ENCODE measurements at regions not wholly inside any gene's neighbourhood (a gene's known extent, or its start where the extent isn't known, plus 50 kb on each side); places are given as distances from the start of the nearest gene placed in this dataset.
"Not testable (repeated sequence)": the region's sequence is repeated elsewhere in the genome, so short reads cannot be mapped to it uniquely, and the experiment has no call there.

- DNase-seq (ENCODE audit: low spot score), result no peak
- no peak for FAIRE-seq
These were observed 161.5 kb upstream of the CDKN2B start for GRCh38 chr9:22170556-22170955.

GRCh38 chr9:22170990-22171670 lies 162.0 kb upstream of the CDKN2B start:
- DNase-seq (ENCODE audit: low spot score), result no peak
- no peak for FAIRE-seq

GRCh38 chr9:22171691-22172090 lies 162.6 kb upstream of the CDKN2B start:
- no peak for FAIRE-seq
- DNase-seq (ENCODE audit: low spot score), result no peak

- FAIRE-seq (no peak), DNase-seq (ENCODE audit: low spot score) (no peak)
These were observed 164.8 kb upstream of the CDKN2B start for GRCh38 chr9:22173908-22174307.

- DNase-seq (ENCODE audit: low spot score), result no peak
- no peak for FAIRE-seq
These were observed 167.0 kb upstream of the CDKN2B start for GRCh38 chr9:22175972-22176545.

- not testable (repeated sequence) for DNase-seq (ENCODE audit: low spot score); FAIRE-seq
These were observed 171.9 kb upstream of the CDKN2B start for GRCh38 chr9:22181021-22181420.

GRCh38 chr9:22189471-22189870 lies 180.4 kb upstream of the CDKN2B start:
- no peak for FAIRE-seq

GRCh38 chr9:22197000-22197399 lies 187.9 kb upstream of the CDKN2B start:
- FAIRE-seq; DNase-seq (ENCODE audit: low spot score): not testable (repeated sequence)

More at GRCh38 chr9:22189471-22189870, 180.4 kb upstream of the CDKN2B start:
- DNase-seq (ENCODE audit: low spot score), result no peak

- FAIRE-seq (no peak), DNase-seq (ENCODE audit: low spot score) (no peak)
These were observed 189.6 kb upstream of the CDKN2B start for GRCh38 chr9:22198681-22199080.

- DNase-seq (ENCODE audit: low spot score), result no peak
- peak; percentile 43 for FAIRE-seq
These were observed 192.2 kb upstream of the CDKN2B start for GRCh38 chr9:22201256-22201655.

GRCh38 chr9:22203371-22204138 lies 194.4 kb upstream of the CDKN2B start:
- FAIRE-seq, result no peak
- no peak for DNase-seq (ENCODE audit: low spot score)

- DNase-seq (ENCODE audit: low spot score) (no peak), FAIRE-seq (no peak)
These were observed 195.1 kb upstream of the CDKN2B start for GRCh38 chr9:22204240-22204639.

GRCh38 chr9:22206833-22207232 lies 197.7 kb upstream of the CDKN2B start:
- DNase-seq (ENCODE audit: low spot score) (no peak), FAIRE-seq (no peak)

- DNase-seq (ENCODE audit: low spot score), result peak; percentile 69
- peak; percentile 90 for FAIRE-seq
These were observed 199.9 kb upstream of the CDKN2B start for GRCh38 chr9:22208846-22209585.

GRCh38 chr9:22210262-22210661 lies 201.2 kb upstream of the CDKN2B start:
- FAIRE-seq, result peak; percentile 77
- DNase-seq (ENCODE audit: low spot score), result peak; percentile 23

GRCh38 chr9:22210936-22211335 lies 201.8 kb upstream of the CDKN2B start:
- no peak for DNase-seq (ENCODE audit: low spot score)
- no peak for FAIRE-seq

GRCh38 chr9:22211588-22212360 lies 202.7 kb upstream of the CDKN2B start:
- DNase-seq (ENCODE audit: low spot score) (peak; percentile 80), FAIRE-seq (peak; percentile 96)

- no peak for DNase-seq (ENCODE audit: low spot score)
- no peak for FAIRE-seq
These were observed 204.9 kb upstream of the CDKN2B start for GRCh38 chr9:22214021-22214420.

GRCh38 chr9:22214497-22215031 lies 205.5 kb upstream of the CDKN2B start:
- FAIRE-seq (no peak), DNase-seq (ENCODE audit: low spot score) (no peak)

- no peak for FAIRE-seq
These were observed 206.4 kb upstream of the CDKN2B start for GRCh38 chr9:22215521-22215920.

GRCh38 chr9:22216730-22217172 lies 207.6 kb upstream of the CDKN2B start:
- FAIRE-seq (no peak), DNase-seq (ENCODE audit: low spot score) (peak; percentile 19)

More at GRCh38 chr9:22215521-22215920, 206.4 kb upstream of the CDKN2B start:
- no peak for DNase-seq (ENCODE audit: low spot score)

All from RCC 7860 (cell line).